Left lung (tissue), 4 donors: ENCODE measurements at regions not wholly inside any gene's neighbourhood (a gene's known extent, or its start where the extent isn't known, plus 50 kb on each side); places are given as distances from the start of the nearest gene placed in this dataset.

Experiments used
- ATAC-seq: fragments of 200-7000 bp; cut with Tn5 transposase; one replicate; pipeline ENCODE4 v1.9.1; 2020; ENCODE audit warnings: moderate library complexity
- DNase-seq, 4 donors: peaks; one replicate each; pipeline ENCODE4 v3.0.0-alpha.2; 2013 to 2020
- H3K27ac ChIP-seq, 2 donors: fragments of 200-600 bp; sonication (generic) in 1 of 2; one replicate each; pipeline versions ENCODE4 v1.5.0 to v1.8.0; 2020 to 2021
- H3K27me3 ChIP-seq, 2 donors: fragments of 200-600 bp; sonication (generic) in 1 of 2; one replicate each; pipeline versions ENCODE4 v1.5.0 to v1.8.0; 2020 to 2021
- H3K36me3 ChIP-seq, 2 donors: fragments of 200-600 bp; sonication (generic) in 1 of 2; one replicate each; pipeline versions ENCODE4 v1.5.0 to v1.8.0; 2020 to 2021
- H3K4me1 ChIP-seq, 2 donors: fragments of 200-600 bp; one replicate each; pipeline ENCODE4 v1.8.0; 2021
- H3K4me3 ChIP-seq, 2 donors: fragments of 200-600 bp; sonication (generic) in 1 of 2; one replicate each; pipeline versions ENCODE4 v1.5.0 to v1.8.0; 2020 to 2021; ENCODE audit warnings: mild to moderate bottlenecking in 1 of 2
- H3K9me3 ChIP-seq, 2 donors: fragments of 200-600 bp; sonication (generic) in 1 of 2; one replicate each; pipeline versions ENCODE4 v1.5.0 to v1.8.0; 2020 to 2021
- intact Hi-C, 2 donors: fragments of 100-400 bp; cut with DNase I; formaldehyde crosslinking; loops; one replicate each; pipeline versions ENCODE4 v1.11.2 to v1.14.2; 2022
- TF ChIP-seq, protein P1 (sequence below), 2 donors: fragments of 200-600 bp; sonication (generic) in 1 of 2; IDR thresholded peaks; one replicate each; pipeline versions ENCODE4 v1.5.0 to v1.8.0; 2021; ENCODE audit warnings: antibody characterized with exemption in 2 of 2
- donor health status: DM: no; HTN: yes; CAD: no.
- donor health status: DM: no; HTN: no; CAD: no.

DNA sequence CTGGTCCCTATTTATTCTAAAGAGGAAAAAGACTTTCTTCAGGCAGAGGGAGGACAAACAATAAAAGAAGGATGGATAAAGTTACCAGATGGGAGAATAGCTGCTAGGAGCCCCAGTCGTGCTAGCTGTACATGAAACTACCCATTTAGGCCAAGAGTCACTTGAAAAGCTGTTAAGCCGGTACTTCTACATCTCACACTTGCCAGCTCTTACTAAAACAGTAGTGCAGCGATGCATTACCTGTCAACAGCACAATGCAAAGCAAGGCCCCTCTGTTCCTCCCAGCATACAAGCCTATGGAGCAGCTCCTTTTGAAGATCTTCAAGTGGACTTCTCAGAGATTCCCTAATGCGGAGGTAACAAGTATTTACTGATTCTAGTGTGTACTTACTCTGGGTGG lies 1138.8 kb downstream of the ARAP2 start:
- Histone ChIP-seq H3K27me3 (no peaks in the 10 kb centered on the region), H3K9me3 (peaks cover 0 to 11% of the 10 kb centered on the region in 2 donors), H3K27ac (no peak overlapping the region), H3K4me1 (no peaks in the 10 kb centered on the region), H3K36me3 (no peaks in the 10 kb centered on the region), H3K4me3 (no peak overlapping the region)
- TF ChIP-seq, protein P1, sequence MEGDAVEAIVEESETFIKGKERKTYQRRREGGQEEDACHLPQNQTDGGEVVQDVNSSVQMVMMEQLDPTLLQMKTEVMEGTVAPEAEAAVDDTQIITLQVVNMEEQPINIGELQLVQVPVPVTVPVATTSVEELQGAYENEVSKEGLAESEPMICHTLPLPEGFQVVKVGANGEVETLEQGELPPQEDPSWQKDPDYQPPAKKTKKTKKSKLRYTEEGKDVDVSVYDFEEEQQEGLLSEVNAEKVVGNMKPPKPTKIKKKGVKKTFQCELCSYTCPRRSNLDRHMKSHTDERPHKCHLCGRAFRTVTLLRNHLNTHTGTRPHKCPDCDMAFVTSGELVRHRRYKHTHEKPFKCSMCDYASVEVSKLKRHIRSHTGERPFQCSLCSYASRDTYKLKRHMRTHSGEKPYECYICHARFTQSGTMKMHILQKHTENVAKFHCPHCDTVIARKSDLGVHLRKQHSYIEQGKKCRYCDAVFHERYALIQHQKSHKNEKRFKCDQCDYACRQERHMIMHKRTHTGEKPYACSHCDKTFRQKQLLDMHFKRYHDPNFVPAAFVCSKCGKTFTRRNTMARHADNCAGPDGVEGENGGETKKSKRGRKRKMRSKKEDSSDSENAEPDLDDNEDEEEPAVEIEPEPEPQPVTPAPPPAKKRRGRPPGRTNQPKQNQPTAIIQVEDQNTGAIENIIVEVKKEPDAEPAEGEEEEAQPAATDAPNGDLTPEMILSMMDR (IDR thresholded peaks at IDR 0.05): no peak
- ATAC-seq (peak; percentile 87), DNase-seq (peak in 2 of 4 donors; percentile 37 to 78)
- intact Hi-C loops: no loop called here

DNA sequence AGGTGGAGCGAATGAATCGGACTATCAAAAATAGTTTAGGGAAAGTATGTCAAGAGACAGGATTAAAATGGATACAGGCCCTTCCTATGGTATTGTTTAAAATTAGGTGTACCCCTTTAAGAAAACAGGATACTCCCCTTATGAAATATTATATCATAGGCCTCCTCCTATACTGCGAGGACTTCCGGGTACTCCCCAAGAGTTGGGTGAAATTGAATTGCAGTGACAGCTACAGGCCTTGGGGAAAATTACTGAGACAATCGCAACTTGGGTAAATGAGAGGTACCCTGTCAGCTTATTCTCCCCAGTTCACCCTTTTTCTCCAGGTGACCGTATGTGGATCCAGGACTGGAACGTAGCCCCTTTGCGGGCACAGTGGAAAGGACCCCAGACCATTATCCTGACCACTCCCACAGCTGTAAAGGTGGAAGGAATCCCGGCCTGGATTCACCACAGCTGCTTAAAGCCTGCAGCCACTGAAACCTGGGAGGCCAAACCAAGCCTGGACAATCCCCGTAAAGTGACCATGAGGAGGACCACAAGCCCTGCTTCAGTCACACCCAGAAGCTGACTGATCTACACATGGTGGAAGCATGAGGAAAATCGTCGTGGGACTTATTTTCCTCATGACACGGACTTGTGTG lies 1138.1 kb downstream of the ARAP2 start:
- Histone ChIP-seq H3K4me1 (no peaks in the 10 kb centered on the region), H3K36me3 (no peaks in the 10 kb centered on the region), H3K9me3 (peaks cover 0 to 6% of the 10 kb centered on the region in 2 donors), H3K27me3 (no peaks in the 10 kb centered on the region), H3K27ac (no peak overlapping the region), H3K4me3 (no peak overlapping the region)
- DNase-seq (no peak), ATAC-seq (no peak)
- intact Hi-C loops: no loop called here
- TF ChIP-seq, protein P1 (IDR thresholded peaks at IDR 0.05): no peak

DNA sequence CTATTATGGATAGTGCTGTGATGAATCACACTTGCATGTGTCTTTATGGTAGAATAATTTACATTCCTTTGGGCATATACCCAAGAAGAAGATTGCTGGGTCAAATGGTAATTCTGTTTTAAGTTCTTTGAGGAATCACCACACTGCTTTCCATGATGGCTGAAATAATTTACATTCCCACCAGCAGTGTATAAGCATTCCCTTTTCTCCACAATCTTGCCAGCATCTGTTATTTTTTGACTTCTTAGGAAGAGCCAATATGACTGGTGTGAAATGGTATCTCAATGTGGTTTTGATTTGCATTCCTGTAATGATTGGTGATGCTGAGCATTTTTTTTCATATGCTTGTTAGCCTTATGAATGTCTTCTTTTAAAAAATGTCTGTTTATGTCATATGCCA lies 1120.2 kb downstream of the ARAP2 start:
- Histone ChIP-seq H3K27ac (no peak overlapping the region), H3K4me3 (no peak overlapping the region), H3K27me3 (no peaks in the 10 kb centered on the region), H3K9me3 (no peaks in the 10 kb centered on the region), H3K36me3 (no peaks in the 10 kb centered on the region), H3K4me1 (no peaks in the 10 kb centered on the region)
- ATAC-seq: no peak
- intact Hi-C loops: no loop called here
- DNase-seq: no peak
- TF ChIP-seq, protein P1 (IDR thresholded peaks at IDR 0.05): no peak

DNA sequence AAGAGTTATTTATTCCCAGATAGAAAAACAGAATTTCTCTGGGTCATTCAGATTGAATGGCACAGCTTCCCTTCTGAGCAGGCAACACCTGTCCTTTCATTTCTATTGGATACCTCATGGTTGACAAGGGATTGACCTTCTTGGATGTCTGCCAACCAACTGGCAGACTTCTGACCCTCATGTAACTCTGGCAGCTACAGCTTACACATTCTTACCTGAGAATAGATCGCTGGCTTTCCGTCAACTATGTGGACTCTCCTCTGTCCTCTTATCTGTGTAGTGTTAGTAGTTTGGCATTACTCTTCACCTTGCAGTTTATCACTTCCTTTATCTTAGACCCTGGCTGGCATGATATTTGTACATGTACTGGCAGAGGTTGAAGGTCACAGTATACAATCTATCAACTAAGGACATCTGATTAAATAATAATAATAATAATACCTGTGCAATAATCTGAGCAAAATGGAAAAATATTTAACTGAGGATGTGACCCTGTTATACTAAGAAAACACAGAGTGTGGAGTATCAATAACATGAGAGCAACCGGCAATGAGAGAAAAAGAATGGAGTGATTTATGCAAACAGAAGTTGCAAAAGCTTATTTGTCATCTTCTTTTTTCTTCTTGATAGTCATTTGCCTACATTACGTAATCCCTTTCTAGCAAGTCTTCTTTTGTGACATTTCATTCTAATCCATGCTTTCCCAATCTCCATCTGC lies 1118.2 kb downstream of the ARAP2 start:
- DNase-seq (peak in 1 of 4 donors; percentile 7), ATAC-seq (no peak)
- Histone ChIP-seq H3K4me3 (no peak overlapping the region), H3K36me3 (no peaks in the 10 kb centered on the region), H3K27ac (no peak overlapping the region), H3K27me3 (no peaks in the 10 kb centered on the region), H3K9me3 (no peaks in the 10 kb centered on the region), H3K4me1 (no peaks in the 10 kb centered on the region)
- intact Hi-C loops: no loop called here
- TF ChIP-seq, protein P1 (IDR thresholded peaks at IDR 0.05): no peak

DNA sequence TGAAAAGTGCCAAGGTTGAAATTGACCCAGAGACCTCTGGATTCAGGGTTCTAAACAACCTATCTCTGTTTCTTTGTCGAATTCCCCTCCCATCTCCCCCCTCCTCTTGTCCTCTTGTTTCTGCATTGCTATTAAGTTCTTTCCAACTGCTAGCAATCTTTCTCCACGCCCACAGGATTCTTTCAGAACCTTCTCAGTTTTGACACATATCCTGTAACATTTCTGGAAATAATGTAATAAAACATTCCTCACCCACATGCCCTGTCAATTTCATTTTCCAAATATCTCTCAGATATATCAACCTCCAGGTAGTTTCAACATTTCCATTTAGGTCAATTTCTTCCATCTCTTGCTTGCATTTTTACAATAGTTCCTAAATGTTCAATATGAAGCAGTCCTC lies 1105.9 kb downstream of the ARAP2 start:
- intact Hi-C loops: no loop called here
- no peak overlapping the region for H3K27ac ChIP-seq
- no peaks in the 10 kb centered on the region for H3K4me1 ChIP-seq
- H3K36me3 ChIP-seq: no peaks in the 10 kb centered on the region
- H3K9me3 ChIP-seq: peaks cover 0 to 20% of the 10 kb centered on the region in 2 donors
- ATAC-seq: no peak
- DNase-seq: no peak
- TF ChIP-seq, protein P1 (IDR thresholded peaks at IDR 0.05): no peak
- H3K4me3 ChIP-seq: no peak overlapping the region
- no peaks in the 10 kb centered on the region for H3K27me3 ChIP-seq
